Loucy (cell line): ENCODE measurements at regions not wholly inside any gene's neighbourhood (a gene's known extent, or its start where the extent isn't known, plus 50 kb on each side); places are given as distances from the start of the nearest gene placed in this dataset.

Experiments
- CTCF ChIP-seq: fragments of 200-600 bp; sonication (generic); conservative IDR thresholded peaks from 2 replicates; pipeline ENCODE4 v1.5.1; 2014; ENCODE audit warnings: mild to moderate bottlenecking, antibody characterized with exemption, low read length
- EZH2phosphoT487 ChIP-seq: fragments of 200-600 bp; IDR thresholded peaks from 2 replicates; pipeline ENCODE4 v1.6.1; 2018; ENCODE audit warnings: antibody characterized with exemption, mild to moderate bottlenecking, moderate library complexity, borderline replicate concordance

DNA sequence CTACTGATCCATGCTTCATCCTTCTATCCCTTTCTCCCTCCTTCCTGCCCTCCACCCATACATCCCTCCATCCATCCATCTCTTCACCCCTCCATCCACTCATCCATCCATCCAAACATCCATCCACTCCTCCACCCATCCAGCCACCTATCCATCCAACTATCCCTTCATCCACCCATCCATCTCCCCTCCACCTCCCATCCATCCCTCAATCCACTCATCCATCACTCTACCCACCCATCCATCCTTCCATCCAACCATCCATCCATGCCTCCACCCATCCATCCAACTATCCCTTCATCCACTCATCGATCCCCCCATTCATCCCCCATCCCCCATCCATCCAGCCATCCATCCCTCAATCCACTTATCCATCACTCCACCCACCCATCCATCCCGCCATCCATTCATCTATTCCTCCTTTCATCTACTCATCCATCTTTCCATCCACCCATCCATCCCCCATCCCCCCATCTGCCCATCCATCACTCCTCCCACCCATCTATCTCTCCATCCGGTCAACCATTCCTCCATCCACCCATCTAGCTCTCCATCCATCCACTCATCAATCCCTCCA, 132.4 kb upstream of the IQSEC1 start:
- TF ChIP-seq EZH2phosphoT487 (no peak), CTCF (no peak)
